ENCODE measurements at regions not wholly inside any gene's neighbourhood (a gene's known extent, or its start where the extent isn't known, plus 50 kb on each side); places are given as distances from the start of the nearest gene placed in this dataset.

DNA sequence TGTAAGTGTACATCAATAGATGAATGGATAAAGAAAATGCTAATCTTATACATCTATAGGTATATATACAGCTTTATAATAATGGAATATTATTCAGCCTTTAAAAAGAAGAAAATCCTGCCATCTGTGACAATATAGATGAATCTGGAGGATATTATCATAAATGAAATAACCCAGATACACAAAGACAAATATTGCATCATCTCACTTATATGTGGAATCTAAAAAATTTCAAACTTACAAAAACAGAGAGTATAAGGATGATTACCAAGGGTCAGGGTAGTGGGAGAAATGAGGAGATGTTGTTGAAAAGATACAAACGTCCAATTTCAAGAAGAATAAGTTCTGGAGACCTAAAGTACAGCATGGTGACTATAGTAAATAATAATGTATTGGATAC, 85.4 kb upstream of the AGTR1 start:
- Histone ChIP-seq H2BK15ac (ENCODE audit: low read depth, low read length) (no peak overlapping the region), H4K20me1 (ENCODE audit: insufficient read depth, low read length) (no peaks in the 10 kb centered on the region), H3K23ac (ENCODE audit: low read depth, low read length) (no peak overlapping the region), H3K27me3 (ENCODE audit: control insufficient read depth, insufficient read depth, low read length) (no peaks in the 10 kb centered on the region; the same call in 1 of the 2 replicates), H3K56ac (ENCODE audit: extremely low read depth, insufficient read depth, low read length) (no peak overlapping the region), H2AK9ac (replicated peaks; ENCODE audit: low read depth, low read length, poor library complexity) (no peak overlapping the region), H4K5ac (ENCODE audit: low read depth, low read length) (no peak overlapping the region), H2AK5ac (ENCODE audit: low read depth, low read length) (no peak overlapping the region), H3K9me3 (ENCODE audit: control insufficient read depth, insufficient read depth, low read length) (no peaks in the 10 kb centered on the region), H3K4ac (ENCODE audit: low read depth, low read length) (no peak overlapping the region), H3K79me1 (ENCODE audit: low read depth in 1 of 2, low read length in 2 of 2) (no peaks in the 10 kb centered on the region), H2BK5ac (ENCODE audit: low read depth, low read length, poor library complexity, severe bottlenecking) (no peak overlapping the region), H4K8ac (ENCODE audit: low read depth in 2 of 2, low read length in 2 of 2) (no peak overlapping the region), H3K4me1 (ENCODE audit: control insufficient read depth, insufficient read depth, low read length) (no peaks in the 10 kb centered on the region), H3K4me3 (ENCODE audit: insufficient read depth, low read depth, low read length) (no peak overlapping the region), H3K9ac (ENCODE audit: low read depth, low read length) (no peak overlapping the region), H4K91ac (ENCODE audit: insufficient read depth, low read depth, low read length) (no peak overlapping the region), H3K9me1 (ENCODE audit: insufficient read depth, low read length) (no peaks in the 10 kb centered on the region), H2BK120ac (ENCODE audit: low read depth, low read length) (no peak overlapping the region), H3K36me3 (ENCODE audit: control insufficient read depth, insufficient read depth, low read length) (no peaks in the 10 kb centered on the region), H3K4me2 (ENCODE audit: low read depth, low read length) (no peak overlapping the region), H2AFZ (replicated peaks; ENCODE audit: low read length, poor library complexity) (no peak overlapping the region), H2BK20ac (ENCODE audit: low read depth, low read length) (no peak overlapping the region), H3K27ac (ENCODE audit: insufficient read depth, low read length) (no peak overlapping the region), H3K14ac (replicated peaks; ENCODE audit: low read depth, low read length) (no peak overlapping the region), H3K18ac (ENCODE audit: low read depth, low read length) (no peak overlapping the region)
- ChIA-PET POLR2A (ENCODE audit: unreplicated experiment) (no interaction called here), CTCF (interaction anchor here (0.5 kb wide), 1 partner anchor 343 kb away, joined by 5 read pairs; no protein-coding TSS in a partner anchor)
- dilution Hi-C loops (cut with HindIII; ENCODE audit: low sequenced_read_pairs, unreplicated experiment) = no loop called here
- ATAC-seq (ENCODE audit: low read depth) (no peak), DNase-seq (no peak)
- BruUV-seq (replicated peaks) = no TSS peak
- TF ChIP-seq RAD21 (IDR thresholded peaks at IDR 0.05; ENCODE audit: low read length) = no peak
- TF ChIP-seq CEBPB (IDR thresholded peaks at IDR 0.05; ENCODE audit: low read depth, low read length) = peak; percentile 58
- TF ChIP-seq POLR2A (IDR thresholded peaks at IDR 0.05; ENCODE audit: low read depth, low read length) = no peak
- intact Hi-C loops (cut with micrococcal nuclease) = no loop called here
- no CpG with 5 or more reads among the region's 1 CpG for WGBS, 2 experiments (ENCODE audit: extremely low coverage in 2 of 2, insufficient read length in 1 of 2)
- in situ Hi-C loops (cut with MboI; ENCODE audit: low sequenced_read_pairs) = no loop called here

Data from IMR-90 (cell line).